ENCODE measurements at regions not wholly inside any gene's neighbourhood (a gene's known extent, or its start where the extent isn't known, plus 50 kb on each side); places are given as distances from the start of the nearest gene placed in this dataset.

DNA sequence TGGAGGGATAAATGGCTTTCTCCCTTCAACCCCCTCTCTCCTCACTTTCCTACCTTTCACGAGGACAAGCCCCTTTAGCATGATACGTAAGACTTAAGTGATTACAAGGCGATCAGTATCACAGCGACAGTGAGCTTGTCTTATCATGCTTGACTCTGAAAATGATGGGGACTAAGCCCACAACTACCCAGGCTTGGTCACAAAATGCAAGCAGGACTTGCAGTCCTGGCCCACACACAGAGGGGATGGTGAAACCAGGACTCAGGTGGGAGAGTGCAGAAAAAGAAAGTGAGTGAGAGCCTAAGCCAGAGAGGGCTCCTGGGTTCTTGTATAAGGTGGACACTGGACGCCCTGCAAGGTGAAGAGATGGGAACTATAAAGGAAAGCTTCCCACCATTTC is 95.7 kb upstream of the ARL4C start:
- Histone ChIP-seq H2AK5ac (ENCODE audit: low read length) (no peak overlapping the region), H4K8ac (ENCODE audit: low read depth, low read length) (no peak overlapping the region), H2AFZ (ENCODE audit: insufficient read depth, low read length, poor library complexity) (no peak overlapping the region), H3K79me1 (ENCODE audit: low read length) (no peaks in the 10 kb centered on the region), H3K9me3 (ENCODE audit: insufficient read depth, low read depth, low read length) (no peaks in the 10 kb centered on the region), H2BK5ac (ENCODE audit: low read depth, low read length, poor library complexity) (no peak overlapping the region), H3K4me2 (ENCODE audit: low read length) (no peak overlapping the region), H3K14ac (ENCODE audit: low read length) (no peak overlapping the region), H2BK120ac (ENCODE audit: insufficient read depth, low read length, poor library complexity) (no peak overlapping the region), H3K4ac (ENCODE audit: low read depth, low read length) (no peak overlapping the region), H2BK12ac (ENCODE audit: low read length) (no peak overlapping the region), H3K27me3 (ENCODE audit: insufficient read depth, low read length) (no peaks in the 10 kb centered on the region), H3K4me3 (ENCODE audit: low read depth, low read length) (no peak overlapping the region), H3K4me1 (ENCODE audit: control insufficient read depth in 1 of 2, insufficient read depth in 2 of 2, low read length in 2 of 2) (no peaks in the 10 kb centered on the region), H3K36me3 (ENCODE audit: control insufficient read depth in 1 of 2, insufficient read depth in 2 of 2, low read length in 2 of 2) (no peaks in the 10 kb centered on the region), H3K9ac (ENCODE audit: low read length) (no peak overlapping the region), H4K91ac (ENCODE audit: low read depth, low read length) (no peak overlapping the region), H3K27ac (ENCODE audit: low read depth, low read length) (no peak overlapping the region), H3K23ac (ENCODE audit: low read length) (no peak overlapping the region), H4K12ac (ENCODE audit: low read depth, low read length) (no peak overlapping the region), H3K79me2 (ENCODE audit: control insufficient read depth, insufficient read depth, low read length, poor library complexity) (no peaks in the 10 kb centered on the region), H3K18ac (ENCODE audit: low read length) (no peak overlapping the region)
- no CpG with 5 or more reads among the region's 5 CpGs for WGBS (ENCODE audit: extremely low coverage, insufficient coverage, insufficient read length)
- DNase-seq, result no peak

DNA sequence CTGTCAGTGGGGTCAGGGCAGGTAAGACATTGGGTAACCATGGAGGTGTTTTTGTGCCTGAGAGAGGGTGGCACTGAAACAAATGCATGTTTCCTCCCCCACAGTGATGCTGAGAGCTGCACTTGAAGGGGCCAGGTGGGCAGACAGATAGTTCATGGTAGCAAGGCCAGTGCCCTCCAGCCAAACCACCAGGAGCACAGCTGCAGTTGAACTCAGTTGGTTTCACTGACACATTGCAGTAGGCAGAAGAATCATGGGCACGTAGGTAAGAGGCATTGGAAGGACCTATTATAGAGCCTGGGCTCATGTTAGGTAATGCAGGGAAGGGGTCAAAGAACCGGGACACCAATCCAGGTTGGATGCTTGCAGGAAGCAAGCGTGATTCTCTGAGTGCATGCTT is 93.2 kb upstream of the ARL4C start:
- no peaks in the 10 kb centered on the region for H3K27me3 ChIP-seq (ENCODE audit: insufficient read depth, low read length)
- H3K4me3 ChIP-seq (ENCODE audit: low read depth, low read length), result no peak overlapping the region
- H3K79me2 ChIP-seq (ENCODE audit: control insufficient read depth, insufficient read depth, low read length, poor library complexity), result no peaks in the 10 kb centered on the region
- H3K36me3 ChIP-seq (ENCODE audit: control insufficient read depth in 1 of 2, insufficient read depth in 2 of 2, low read length in 2 of 2), result no peaks in the 10 kb centered on the region
- no peak overlapping the region for H4K12ac ChIP-seq (ENCODE audit: low read depth, low read length)
- no peak overlapping the region for H2AK5ac ChIP-seq (ENCODE audit: low read length)
- H2BK5ac ChIP-seq (ENCODE audit: low read depth, low read length, poor library complexity), result no peak overlapping the region
- no peak overlapping the region for H2BK12ac ChIP-seq (ENCODE audit: low read length)
- no peak overlapping the region for H3K14ac ChIP-seq (ENCODE audit: low read length)
- no peaks in the 10 kb centered on the region for H3K79me1 ChIP-seq (ENCODE audit: low read length)
- no peak overlapping the region for H4K91ac ChIP-seq (ENCODE audit: low read depth, low read length)
- WGBS (ENCODE audit: extremely low coverage, insufficient coverage, insufficient read length), result no CpG with 5 or more reads among the region's 3 CpGs
- H2AFZ ChIP-seq (ENCODE audit: insufficient read depth, low read length, poor library complexity), result no peak overlapping the region
- no peak overlapping the region for H3K18ac ChIP-seq (ENCODE audit: low read length)
- H3K9ac ChIP-seq (ENCODE audit: low read length), result no peak overlapping the region
- no peak overlapping the region for H3K27ac ChIP-seq (ENCODE audit: low read depth, low read length)
- no peak overlapping the region for H3K23ac ChIP-seq (ENCODE audit: low read length)
- H3K9me3 ChIP-seq (ENCODE audit: insufficient read depth, low read depth, low read length), result no peaks in the 10 kb centered on the region
- no peak overlapping the region for H2BK120ac ChIP-seq (ENCODE audit: insufficient read depth, low read length, poor library complexity)
- no peak for DNase-seq
- no peak overlapping the region for H4K8ac ChIP-seq (ENCODE audit: low read depth, low read length)
- H3K4me2 ChIP-seq (ENCODE audit: low read length), result no peak overlapping the region
- H3K4me1 ChIP-seq (ENCODE audit: control insufficient read depth in 1 of 2, insufficient read depth in 2 of 2, low read length in 2 of 2), result no peaks in the 10 kb centered on the region
- H3K4ac ChIP-seq (ENCODE audit: low read depth, low read length), result no peak overlapping the region

GRCh38 chr2:234588054-234588430 is 91.2 kb upstream of the ARL4C start:
- no peak overlapping the region for H2AFZ ChIP-seq (ENCODE audit: insufficient read depth, low read length, poor library complexity)
- WGBS (ENCODE audit: extremely low coverage, insufficient coverage, insufficient read length), result 100% methylated on average over 1 of the region's 4 CpGs
- DNase-seq, result no peak

GRCh38 chr2:234587341-234588053 is 90.6 kb upstream of the ARL4C start:
- no peak overlapping the region for H2BK120ac ChIP-seq (ENCODE audit: insufficient read depth, low read length, poor library complexity)
- no peak overlapping the region for H2BK12ac ChIP-seq (ENCODE audit: low read length)
- H3K4me3 ChIP-seq (ENCODE audit: low read depth, low read length), result no peak overlapping the region
- no peaks in the 10 kb centered on the region for H3K36me3 ChIP-seq (ENCODE audit: control insufficient read depth in 1 of 2, insufficient read depth in 2 of 2, low read length in 2 of 2)
- no peak overlapping the region for H2BK5ac ChIP-seq (ENCODE audit: low read depth, low read length, poor library complexity)
- H3K4me1 ChIP-seq (ENCODE audit: control insufficient read depth in 1 of 2, insufficient read depth in 2 of 2, low read length in 2 of 2), result no peaks in the 10 kb centered on the region
- H3K9me3 ChIP-seq (ENCODE audit: insufficient read depth, low read depth, low read length), result no peaks in the 10 kb centered on the region
- H4K12ac ChIP-seq (ENCODE audit: low read depth, low read length), result no peak overlapping the region
- H2AK5ac ChIP-seq (ENCODE audit: low read length), result no peak overlapping the region
- no peak overlapping the region for H3K27ac ChIP-seq (ENCODE audit: low read depth, low read length)
- no peak overlapping the region for H3K9ac ChIP-seq (ENCODE audit: low read length)
- H2AFZ ChIP-seq (ENCODE audit: insufficient read depth, low read length, poor library complexity), result no peak overlapping the region
- no peak for DNase-seq
- H3K4ac ChIP-seq (ENCODE audit: low read depth, low read length), result no peak overlapping the region
- no CpG with 5 or more reads among the region's 6 CpGs for WGBS (ENCODE audit: extremely low coverage, insufficient coverage, insufficient read length)
- no peak overlapping the region for H3K23ac ChIP-seq (ENCODE audit: low read length)
- H4K8ac ChIP-seq (ENCODE audit: low read depth, low read length), result no peak overlapping the region
- no peaks in the 10 kb centered on the region for H3K79me2 ChIP-seq (ENCODE audit: control insufficient read depth, insufficient read depth, low read length, poor library complexity)
- no peak overlapping the region for H4K91ac ChIP-seq (ENCODE audit: low read depth, low read length)
- no peaks in the 10 kb centered on the region for H3K27me3 ChIP-seq (ENCODE audit: insufficient read depth, low read length)
- no peaks in the 10 kb centered on the region for H3K79me1 ChIP-seq (ENCODE audit: low read length)
- no peak overlapping the region for H3K4me2 ChIP-seq (ENCODE audit: low read length)
- no peak overlapping the region for H3K14ac ChIP-seq (ENCODE audit: low read length)
- H3K18ac ChIP-seq (ENCODE audit: low read length), result no peak overlapping the region

More at GRCh38 chr2:234588054-234588430, 91.2 kb upstream of the ARL4C start:
- H2BK12ac ChIP-seq (ENCODE audit: low read length), result no peak overlapping the region
- no peak overlapping the region for H3K18ac ChIP-seq (ENCODE audit: low read length)
- H3K79me1 ChIP-seq (ENCODE audit: low read length), result no peaks in the 10 kb centered on the region
- H3K4me2 ChIP-seq (ENCODE audit: low read length), result no peak overlapping the region
- H3K27ac ChIP-seq (ENCODE audit: low read depth, low read length), result no peak overlapping the region
- no peaks in the 10 kb centered on the region for H3K36me3 ChIP-seq (ENCODE audit: control insufficient read depth in 1 of 2, insufficient read depth in 2 of 2, low read length in 2 of 2)
- H2BK120ac ChIP-seq (ENCODE audit: insufficient read depth, low read length, poor library complexity), result no peak overlapping the region
- H2BK5ac ChIP-seq (ENCODE audit: low read depth, low read length, poor library complexity), result no peak overlapping the region
- no peak overlapping the region for H3K9ac ChIP-seq (ENCODE audit: low read length)
- H3K4ac ChIP-seq (ENCODE audit: low read depth, low read length), result no peak overlapping the region
- H3K79me2 ChIP-seq (ENCODE audit: control insufficient read depth, insufficient read depth, low read length, poor library complexity), result no peaks in the 10 kb centered on the region
- H3K9me3 ChIP-seq (ENCODE audit: insufficient read depth, low read depth, low read length), result no peaks in the 10 kb centered on the region
- no peaks in the 10 kb centered on the region for H3K27me3 ChIP-seq (ENCODE audit: insufficient read depth, low read length)
- H3K14ac ChIP-seq (ENCODE audit: low read length), result no peak overlapping the region
- H2AK5ac ChIP-seq (ENCODE audit: low read length), result no peak overlapping the region
- H4K8ac ChIP-seq (ENCODE audit: low read depth, low read length), result no peak overlapping the region
- no peak overlapping the region for H3K4me3 ChIP-seq (ENCODE audit: low read depth, low read length)
- H4K12ac ChIP-seq (ENCODE audit: low read depth, low read length), result no peak overlapping the region
- H3K23ac ChIP-seq (ENCODE audit: low read length), result no peak overlapping the region
- no peaks in the 10 kb centered on the region for H3K4me1 ChIP-seq (ENCODE audit: control insufficient read depth in 1 of 2, insufficient read depth in 2 of 2, low read length in 2 of 2)
- no peak overlapping the region for H4K91ac ChIP-seq (ENCODE audit: low read depth, low read length)

Measured in trophoblast cell (in vitro differentiated cells and primary cell).